Transverse colon (tissue), 4 donors: ENCODE measurements at regions not wholly inside any gene's neighbourhood (a gene's known extent, or its start where the extent isn't known, plus 50 kb on each side); places are given as distances from the start of the nearest gene placed in this dataset.

Experiments used
- DNase-seq: peaks from one replicate; pipeline ENCODE4 v3.0.0-alpha.2; 2019
- H3K27ac ChIP-seq, 4 donors: fragments of 200-600 bp; sonication (generic); 2 replicates each; pipeline ENCODE4 v1.5.1; 2016 to 2018; ENCODE audit warnings: inconsistent platforms in 4 of 4
- H3K27me3 ChIP-seq: fragments of 200-600 bp; sonication (generic); 2 replicates; pipeline ENCODE4 v1.5.1; 2017; ENCODE audit warnings: inconsistent platforms
- H3K36me3 ChIP-seq, 4 donors: fragments of 200-600 bp; sonication (generic); 2 replicates each; pipeline ENCODE4 v1.5.1; 2017 to 2019; ENCODE audit warnings: inconsistent platforms in 4 of 4
- H3K4me1 ChIP-seq, 4 donors: fragments of 200-600 bp; sonication (generic); 2 replicates each; pipeline ENCODE4 v1.5.1; 2017 to 2020; ENCODE audit warnings: inconsistent platforms in 4 of 4
- H3K4me3 ChIP-seq, 4 donors: fragments of 200-600 bp; sonication (generic); 1 replicate in 1 of 4; 2 replicates in 3 of 4; pipeline versions ENCODE4 v1.5.1 to v1.6.1; 2017 to 2019; ENCODE audit warnings: inconsistent platforms in 4 of 4
- H3K9me3 ChIP-seq, 2 donors: fragments of 200-600 bp; sonication (generic); 2 replicates each; pipeline ENCODE4 v1.5.1; 2017 to 2019; ENCODE audit warnings: inconsistent platforms in 2 of 2
- EP300 ChIP-seq: sonication (generic); formaldehyde crosslinking; IDR thresholded peaks from one replicate; pipeline ENCODE4 v1.6.1; 2017; ENCODE audit warnings: antibody characterized with exemption, low read depth
- POLR2A ChIP-seq: fragments of 450-650 bp; IDR thresholded peaks from one replicate; pipeline ENCODE4 v1.6.1; 2016; ENCODE audit warnings: antibody characterized with exemption, mild to moderate bottlenecking, moderate library complexity
- POLR2AphosphoS5 ChIP-seq, 3 donors: sonication (generic); formaldehyde crosslinking; IDR thresholded peaks; one replicate each; pipeline ENCODE4 v1.6.1; 2016; ENCODE audit warnings: antibody characterized with exemption in 3 of 3
- WGBS, 2 donors: methylation state at CpG; one replicate each; pipeline ENCODE4 v1.1.5; 2018; ENCODE audit warnings: low coverage in 1 of 2; 5-methylcytosine and 5-hydroxymethylcytosine counted together
- in situ Hi-C, 4 donors: fragments of 200-750 bp; cut with MboI; loops; one replicate each; pipeline versions ENCODE4 v1.15.0 to v1.15.1; 2017; ENCODE audit warnings: low sequenced_read_pairs in 3 of 4, low pct_ligation_motif_present in 1 of 4, low pct_unique_long_range_greater_than_20kb in 1 of 4
- intact Hi-C: fragments of 100-400 bp; cut with DNase I; formaldehyde crosslinking; loops from one replicate; pipeline ENCODE4 v1.15.1; 2023; ENCODE audit warnings: low total_unique reads
- TF ChIP-seq, protein P1 (sequence below), 5 experiments: fragments of 200-600 bp in 3 of 5; fragments of 450-650 bp in 2 of 5; sonication (generic) in 3 of 5; IDR thresholded peaks; 1 replicate in 2 of 5; 2 replicates in 3 of 5; pipeline ENCODE4 v1.5.1; 2016 to 2017; ENCODE audit warnings: antibody characterized with exemption in 5 of 5, inconsistent platforms in 3 of 5, mild to moderate bottlenecking in 2 of 5, moderate library complexity in 1 of 5

DNA sequence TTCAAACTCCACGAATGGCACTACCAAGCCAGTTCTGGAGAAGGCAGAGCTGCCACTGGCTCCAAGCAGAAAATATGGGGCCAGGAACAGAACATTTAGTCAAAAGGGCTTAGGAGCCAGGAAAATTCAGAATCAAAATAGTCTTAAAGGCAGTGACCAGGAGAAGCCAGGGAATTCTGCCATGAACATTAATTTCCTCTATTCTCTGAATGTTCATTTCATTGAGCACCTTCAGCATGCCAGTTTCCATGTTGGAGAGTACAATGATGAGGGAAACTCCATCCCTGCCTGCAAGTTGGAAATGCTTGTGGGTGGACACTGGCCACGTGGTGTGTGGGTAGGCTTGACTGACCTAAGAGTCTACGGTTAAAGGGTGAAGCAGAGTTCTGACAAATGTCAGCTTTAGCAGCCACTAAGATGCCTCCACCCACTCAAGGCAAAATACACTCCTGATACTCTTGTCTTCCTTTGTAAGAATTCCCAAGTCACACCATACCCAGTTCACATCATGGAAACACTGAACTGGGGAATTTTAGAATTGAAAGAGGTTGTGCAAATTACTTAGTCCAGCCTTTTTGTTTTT, 190.1 kb upstream of the C1QTNF7 start:
- Histone ChIP-seq H3K4me3 (no peak overlapping the region), H3K9me3 (no peaks in the 10 kb centered on the region), H3K4me1 (peaks cover 4 to 16% (median 5%) of the 10 kb centered on the region in 4 donors), H3K27ac (no peak overlapping the region), H3K36me3 (no peaks in the 10 kb centered on the region), H3K27me3 (no peaks in the 10 kb centered on the region)
- intact Hi-C loops: loop anchor here (2.0 kb wide), 1 partner anchor 219 kb away; no protein-coding TSS in a partner anchor
- in situ Hi-C loops: loop anchor here (5.0 to 25.0 kb wide), 4 partner anchors 157 to 400 kb away; no protein-coding TSS in a partner anchor
- TF ChIP-seq POLR2A: no peak
- TF ChIP-seq POLR2AphosphoS5 (IDR thresholded peaks at IDR 0.05): no peak
- TF ChIP-seq, protein P1, sequence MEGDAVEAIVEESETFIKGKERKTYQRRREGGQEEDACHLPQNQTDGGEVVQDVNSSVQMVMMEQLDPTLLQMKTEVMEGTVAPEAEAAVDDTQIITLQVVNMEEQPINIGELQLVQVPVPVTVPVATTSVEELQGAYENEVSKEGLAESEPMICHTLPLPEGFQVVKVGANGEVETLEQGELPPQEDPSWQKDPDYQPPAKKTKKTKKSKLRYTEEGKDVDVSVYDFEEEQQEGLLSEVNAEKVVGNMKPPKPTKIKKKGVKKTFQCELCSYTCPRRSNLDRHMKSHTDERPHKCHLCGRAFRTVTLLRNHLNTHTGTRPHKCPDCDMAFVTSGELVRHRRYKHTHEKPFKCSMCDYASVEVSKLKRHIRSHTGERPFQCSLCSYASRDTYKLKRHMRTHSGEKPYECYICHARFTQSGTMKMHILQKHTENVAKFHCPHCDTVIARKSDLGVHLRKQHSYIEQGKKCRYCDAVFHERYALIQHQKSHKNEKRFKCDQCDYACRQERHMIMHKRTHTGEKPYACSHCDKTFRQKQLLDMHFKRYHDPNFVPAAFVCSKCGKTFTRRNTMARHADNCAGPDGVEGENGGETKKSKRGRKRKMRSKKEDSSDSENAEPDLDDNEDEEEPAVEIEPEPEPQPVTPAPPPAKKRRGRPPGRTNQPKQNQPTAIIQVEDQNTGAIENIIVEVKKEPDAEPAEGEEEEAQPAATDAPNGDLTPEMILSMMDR (IDR thresholded peaks at IDR 0.05): no peak
- TF ChIP-seq EP300: no peak
- 69 to 88% methylated on average over 1 to 3 of the region's 3 CpGs for WGBS, 2 donors
- no peak for DNase-seq

DNA sequence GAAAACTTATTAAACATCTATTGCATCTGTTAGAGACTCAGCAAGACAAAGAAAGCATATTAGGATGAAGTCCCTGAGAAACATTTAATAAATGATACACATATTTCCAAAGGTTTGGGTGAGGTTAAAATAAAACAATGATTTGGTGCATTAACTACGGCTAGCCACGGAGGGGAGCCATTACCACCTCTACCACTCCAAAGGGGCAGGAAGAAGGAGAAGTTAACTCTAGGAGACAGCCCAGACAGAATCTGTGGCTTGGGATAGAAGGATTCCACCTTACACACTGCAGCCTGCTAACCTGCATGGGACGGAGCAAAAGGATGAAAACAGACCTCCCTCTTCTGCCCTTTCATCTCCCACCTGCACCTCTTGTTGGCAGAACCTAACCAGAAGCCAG, 189.1 kb upstream of the C1QTNF7 start:
- intact Hi-C loops: no loop called here
- no peaks in the 10 kb centered on the region for H3K27me3 ChIP-seq
- in situ Hi-C loops: loop anchor here (5.0 to 25.0 kb wide), 4 partner anchors 156 to 399 kb away; no protein-coding TSS in a partner anchor
- TF ChIP-seq, protein P1 (IDR thresholded peaks at IDR 0.05): peak; percentile 35 to 57 (median 43)
- TF ChIP-seq POLR2AphosphoS5 (IDR thresholded peaks at IDR 0.05) (no peak), EP300 (no peak), POLR2A (no peak)
- DNase-seq: no peak
- no peak overlapping the region for H3K27ac ChIP-seq
- no peaks in the 10 kb centered on the region for H3K9me3 ChIP-seq
- peaks cover 0 to 6% (median 2%) of the 10 kb centered on the region in 4 donors for H3K4me1 ChIP-seq
- no peak overlapping the region for H3K4me3 ChIP-seq
- H3K36me3 ChIP-seq: no peaks in the 10 kb centered on the region
- WGBS, 2 donors: 14 to 21% methylated on average over 2 to 3 of the region's 3 CpGs

GRCh38 chr4:15239866-15240265, 188.0 kb upstream of the C1QTNF7 start:
- in situ Hi-C loops: loop anchor here (5.0 to 25.0 kb wide), 5 partner anchors 155 to 405 kb away; no protein-coding TSS in a partner anchor
- intact Hi-C loops: no loop called here
- Histone ChIP-seq H3K36me3 (no peaks in the 10 kb centered on the region), H3K4me1 (peaks cover 0 to 3% (median under 1%) of the 10 kb centered on the region in 4 donors), H3K27ac (no peak overlapping the region), H3K4me3 (no peak overlapping the region), H3K9me3 (no peaks in the 10 kb centered on the region), H3K27me3 (no peaks in the 10 kb centered on the region)
- TF ChIP-seq EP300 (no peak), POLR2A (no peak), POLR2AphosphoS5 (IDR thresholded peaks at IDR 0.05) (no peak)
- TF ChIP-seq, protein P1 (IDR thresholded peaks at IDR 0.05): no peak
- DNase-seq: no peak
- 39% methylated on average over 4 of the region's 4 CpGs; no CpG with 5 or more reads in 1 of the 2 donors for WGBS, 2 donors

DNA sequence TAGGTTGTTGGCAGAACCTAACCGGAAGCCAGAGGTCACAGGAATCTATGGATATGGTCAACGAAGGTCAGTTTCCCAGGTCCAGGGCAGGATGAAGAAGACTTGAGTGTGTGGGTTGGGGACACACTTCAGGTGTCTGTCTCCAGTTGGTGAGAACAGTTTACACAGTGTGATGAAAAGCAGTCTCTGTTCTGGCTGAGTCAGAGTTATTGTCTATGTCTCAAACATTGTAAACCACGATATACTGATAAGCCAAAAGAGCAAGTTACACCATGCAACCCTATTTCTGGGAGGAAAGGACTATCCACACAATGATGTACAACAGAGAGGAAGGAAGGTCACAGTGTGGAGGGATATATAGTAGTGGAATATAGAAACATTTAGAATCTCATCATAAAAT, 187.1 kb upstream of the C1QTNF7 start:
- 47 to 58% methylated on average over 3 of the region's 3 CpGs for WGBS, 2 donors
- TF ChIP-seq POLR2A (no peak), POLR2AphosphoS5 (IDR thresholded peaks at IDR 0.05) (no peak), EP300 (no peak)
- TF ChIP-seq, protein P1 (IDR thresholded peaks at IDR 0.05): no peak
- no peak for DNase-seq
- Histone ChIP-seq H3K9me3 (no peaks in the 10 kb centered on the region), H3K27me3 (no peaks in the 10 kb centered on the region), H3K4me3 (no peak overlapping the region), H3K27ac (no peak overlapping the region), H3K36me3 (no peaks in the 10 kb centered on the region), H3K4me1 (peaks cover 0 to 3% (median 0%) of the 10 kb centered on the region in 4 donors)
- intact Hi-C loops (no loop called here), in situ Hi-C loops (loop anchor here in 2 of 4 donors (10.0 to 25.0 kb wide), 2 partner anchors 397 to 404 kb away; no protein-coding TSS in a partner anchor)
